Epithelial cell of esophagus (primary cell): ENCODE measurements at regions not wholly inside any gene's neighbourhood (a gene's known extent, or its start where the extent isn't known, plus 50 kb on each side); places are given as distances from the start of the nearest gene placed in this dataset.

Experiments used
- DNase-seq: peaks from one replicate; pipeline ENCODE4 v3.0.0; 2010; ENCODE audit warnings: low read depth
- H3K4me3 ChIP-seq: 2 replicates; pipeline ENCODE4 v1.5.1; 2011; ENCODE audit warnings: mild to moderate bottlenecking, low read length, control low read depth
- TF ChIP-seq, protein P1 (sequence below): IDR thresholded peaks from 2 replicates; pipeline ENCODE4 v1.5.1; 2011; ENCODE audit warnings: low read depth, mild to moderate bottlenecking, low read length, control low read depth, inconsistent platforms; ENCODE audit not compliant: insufficient read depth; ENCODE audit errors: missing control alignments

DNA sequence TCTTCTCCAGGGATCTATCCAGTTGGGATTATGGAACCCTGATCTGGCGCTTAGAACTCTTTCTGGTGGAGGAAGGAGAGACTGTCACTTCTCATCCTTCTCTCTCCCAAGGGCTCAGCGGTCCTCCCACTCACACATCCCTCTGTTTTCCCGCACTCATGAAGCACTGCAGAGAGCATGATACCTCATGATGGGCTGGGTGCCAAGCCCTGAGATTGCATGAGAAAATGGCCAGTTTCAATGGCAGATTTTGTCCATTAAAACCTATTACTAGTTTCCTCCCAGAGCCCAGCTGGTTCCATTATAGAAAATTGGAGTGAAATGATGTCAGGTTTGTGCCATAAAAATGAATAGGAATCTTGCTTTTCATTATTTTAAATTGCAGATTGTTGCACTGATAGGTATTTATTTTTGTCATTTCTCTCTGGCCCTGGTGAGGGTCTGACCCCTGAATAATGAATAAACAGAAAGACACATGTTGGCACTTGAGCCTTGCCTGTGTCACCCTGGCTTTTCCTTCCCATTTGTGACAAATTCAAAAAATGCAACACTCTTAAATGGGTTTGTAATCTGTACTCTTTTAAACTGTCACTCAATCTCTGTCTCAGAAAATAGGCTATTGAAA is 1151.1 kb downstream of the TYW1 start:
- no peak for DNase-seq
- TF ChIP-seq, protein P1, sequence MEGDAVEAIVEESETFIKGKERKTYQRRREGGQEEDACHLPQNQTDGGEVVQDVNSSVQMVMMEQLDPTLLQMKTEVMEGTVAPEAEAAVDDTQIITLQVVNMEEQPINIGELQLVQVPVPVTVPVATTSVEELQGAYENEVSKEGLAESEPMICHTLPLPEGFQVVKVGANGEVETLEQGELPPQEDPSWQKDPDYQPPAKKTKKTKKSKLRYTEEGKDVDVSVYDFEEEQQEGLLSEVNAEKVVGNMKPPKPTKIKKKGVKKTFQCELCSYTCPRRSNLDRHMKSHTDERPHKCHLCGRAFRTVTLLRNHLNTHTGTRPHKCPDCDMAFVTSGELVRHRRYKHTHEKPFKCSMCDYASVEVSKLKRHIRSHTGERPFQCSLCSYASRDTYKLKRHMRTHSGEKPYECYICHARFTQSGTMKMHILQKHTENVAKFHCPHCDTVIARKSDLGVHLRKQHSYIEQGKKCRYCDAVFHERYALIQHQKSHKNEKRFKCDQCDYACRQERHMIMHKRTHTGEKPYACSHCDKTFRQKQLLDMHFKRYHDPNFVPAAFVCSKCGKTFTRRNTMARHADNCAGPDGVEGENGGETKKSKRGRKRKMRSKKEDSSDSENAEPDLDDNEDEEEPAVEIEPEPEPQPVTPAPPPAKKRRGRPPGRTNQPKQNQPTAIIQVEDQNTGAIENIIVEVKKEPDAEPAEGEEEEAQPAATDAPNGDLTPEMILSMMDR = no peak
- no peak overlapping the region for H3K4me3 ChIP-seq

DNA sequence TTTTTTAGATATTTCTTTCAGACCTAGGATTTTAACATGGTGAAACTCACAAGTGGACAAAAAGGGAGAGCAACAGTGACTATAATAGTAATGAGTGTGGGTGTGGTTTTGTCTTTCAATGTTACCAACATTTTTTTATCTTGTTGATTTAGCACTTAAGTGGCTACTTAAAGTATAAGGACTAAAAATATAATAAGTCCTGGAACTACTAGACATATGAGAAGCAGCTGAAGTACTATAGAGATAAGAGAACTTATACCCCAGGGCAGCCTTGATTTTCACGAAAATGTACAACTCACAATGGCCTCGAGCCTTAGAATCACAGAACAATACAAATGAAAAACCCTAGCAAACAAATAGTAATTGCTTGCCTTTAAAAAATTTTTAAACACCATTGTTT is 1151.8 kb downstream of the TYW1 start:
- H3K4me3 ChIP-seq = no peak overlapping the region
- TF ChIP-seq, protein P1 = no peak

DNA sequence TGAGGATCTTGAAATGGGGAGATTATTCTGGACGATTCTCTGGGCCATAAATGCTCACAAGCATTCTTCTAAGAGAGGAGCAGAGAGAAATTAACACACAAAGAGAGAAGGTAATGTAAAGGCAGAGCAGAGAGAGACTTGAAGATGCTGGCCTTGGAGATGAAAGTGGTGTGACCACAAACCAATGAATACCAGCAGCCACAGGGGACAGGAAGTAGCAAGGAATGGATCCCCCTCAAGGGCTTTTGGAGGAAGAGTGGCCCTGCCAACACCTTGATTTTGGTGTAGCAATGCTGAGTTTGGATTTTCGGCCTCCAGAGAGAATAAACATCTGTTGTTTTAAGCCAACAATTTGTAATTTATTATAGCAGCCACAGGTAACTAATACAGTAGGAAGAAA is 1155.6 kb downstream of the TYW1 start:
- no peak overlapping the region for H3K4me3 ChIP-seq
- TF ChIP-seq, protein P1 = no peak
- no peak for DNase-seq

More for the DNA sequence above, 1151.8 kb downstream of the TYW1 start:
- DNase-seq = no peak

DNA sequence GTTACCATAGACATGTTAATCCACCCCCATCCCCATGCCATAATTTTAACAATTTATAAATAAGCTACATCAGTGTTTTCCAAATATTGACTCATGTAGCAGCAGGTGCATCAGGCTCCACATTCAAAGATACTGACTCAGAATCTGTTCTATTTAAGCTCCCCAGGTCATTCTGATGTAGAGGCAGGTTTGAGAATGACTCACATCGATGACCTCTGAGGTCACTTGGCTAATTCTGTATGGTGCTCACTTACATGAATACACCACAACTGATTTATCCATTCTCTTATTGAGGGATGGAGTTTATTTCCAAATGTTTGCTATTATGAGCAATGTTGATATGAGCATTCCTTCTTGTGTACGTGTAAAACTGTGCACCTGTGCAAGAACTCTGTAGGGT is 1159.0 kb downstream of the TYW1 start:
- TF ChIP-seq, protein P1 = no peak
- H3K4me3 ChIP-seq = no peak overlapping the region
- no peak for DNase-seq

DNA sequence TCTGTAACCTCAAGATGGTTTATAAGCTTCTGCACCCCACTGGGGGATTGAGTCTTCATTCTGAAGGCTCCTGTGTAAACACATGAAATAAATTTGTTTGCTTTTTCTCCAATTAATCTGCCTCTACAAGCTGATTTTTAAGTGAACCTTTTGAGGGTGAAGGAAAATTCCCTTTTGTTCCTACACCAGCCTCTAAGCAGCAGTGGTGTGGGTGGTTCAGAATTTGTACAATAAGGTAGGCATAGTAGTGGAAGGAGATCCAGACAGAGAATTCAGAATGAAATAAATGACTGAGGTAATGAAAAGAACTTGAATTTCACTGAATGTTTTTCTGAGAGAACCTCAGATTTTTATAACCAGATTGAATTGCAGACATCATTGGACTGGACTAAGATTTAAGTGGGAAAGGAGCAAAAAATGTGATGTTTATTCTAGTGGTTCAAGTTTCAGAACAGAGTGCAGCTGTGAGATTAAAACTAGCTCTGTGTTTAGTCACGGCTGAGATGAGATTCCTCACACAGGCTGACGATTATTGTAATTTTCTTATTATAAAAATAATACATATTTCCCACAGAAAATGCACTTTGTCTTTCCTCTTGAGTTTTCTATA is 1162.2 kb downstream of the TYW1 start:
- no peak for DNase-seq
- TF ChIP-seq, protein P1 = no peak
- no peak overlapping the region for H3K4me3 ChIP-seq

DNA sequence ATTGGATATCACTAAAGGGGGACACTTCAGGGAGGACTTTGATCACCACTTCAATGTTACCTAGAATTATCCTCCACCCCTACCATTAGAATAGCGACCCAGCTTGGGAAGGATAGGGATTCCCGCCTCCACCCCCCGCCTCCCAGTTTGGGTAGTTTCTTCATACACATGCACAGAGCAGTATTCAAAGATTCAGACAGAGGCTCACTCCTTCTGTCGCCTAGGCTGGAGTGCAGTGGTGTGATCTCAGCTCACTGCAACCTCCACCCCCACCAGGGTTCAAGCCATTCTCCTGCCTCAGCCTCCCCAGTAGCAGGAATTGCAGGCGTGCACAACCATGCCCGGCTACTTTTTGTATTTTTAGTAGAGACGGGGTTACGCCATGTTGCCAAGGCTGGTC is 1166.1 kb downstream of the TYW1 start:
- no peak for DNase-seq
- no peak overlapping the region for H3K4me3 ChIP-seq
- TF ChIP-seq, protein P1 = no peak

DNA sequence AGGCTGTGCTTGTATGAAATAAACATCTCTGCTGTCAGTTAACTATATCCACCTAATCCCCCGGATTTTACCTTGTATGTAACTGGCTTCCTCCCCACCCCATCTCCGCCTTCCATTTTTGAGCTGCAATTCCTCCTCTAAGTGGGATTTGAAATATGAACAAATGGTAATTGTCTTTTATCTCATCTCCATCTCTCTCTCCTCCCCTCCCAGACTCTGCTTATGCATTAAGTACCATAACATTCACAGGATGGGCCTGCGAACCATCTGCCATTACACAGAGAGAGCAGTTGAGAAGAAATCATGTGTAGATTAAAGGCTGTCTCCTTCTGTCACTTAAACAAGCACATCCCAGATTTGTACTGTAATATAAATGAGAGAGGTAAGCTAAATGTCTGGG is 1169.9 kb downstream of the TYW1 start:
- H3K4me3 ChIP-seq = no peak overlapping the region
- DNase-seq = no peak
- TF ChIP-seq, protein P1 = no peak
